Activated CD4-positive, alpha-beta T cell treated with anti-CD3 and anti-CD28 coated beads, Interleukin-2, Interleukin-6, amounts not matched to agents 100 ng/mL and 50 ng/mL, durations not matched to agents 16 hours and 8 hours (primary cell): ENCODE measurements at regions not wholly inside any gene's neighbourhood (a gene's known extent, or its start where the extent isn't known, plus 50 kb on each side); places are given as distances from the start of the nearest gene placed in this dataset.

Source experiments
- DNase-seq: peaks from one replicate; pipeline ENCODE4 v3.0.0-alpha.2; 2020

DNA sequence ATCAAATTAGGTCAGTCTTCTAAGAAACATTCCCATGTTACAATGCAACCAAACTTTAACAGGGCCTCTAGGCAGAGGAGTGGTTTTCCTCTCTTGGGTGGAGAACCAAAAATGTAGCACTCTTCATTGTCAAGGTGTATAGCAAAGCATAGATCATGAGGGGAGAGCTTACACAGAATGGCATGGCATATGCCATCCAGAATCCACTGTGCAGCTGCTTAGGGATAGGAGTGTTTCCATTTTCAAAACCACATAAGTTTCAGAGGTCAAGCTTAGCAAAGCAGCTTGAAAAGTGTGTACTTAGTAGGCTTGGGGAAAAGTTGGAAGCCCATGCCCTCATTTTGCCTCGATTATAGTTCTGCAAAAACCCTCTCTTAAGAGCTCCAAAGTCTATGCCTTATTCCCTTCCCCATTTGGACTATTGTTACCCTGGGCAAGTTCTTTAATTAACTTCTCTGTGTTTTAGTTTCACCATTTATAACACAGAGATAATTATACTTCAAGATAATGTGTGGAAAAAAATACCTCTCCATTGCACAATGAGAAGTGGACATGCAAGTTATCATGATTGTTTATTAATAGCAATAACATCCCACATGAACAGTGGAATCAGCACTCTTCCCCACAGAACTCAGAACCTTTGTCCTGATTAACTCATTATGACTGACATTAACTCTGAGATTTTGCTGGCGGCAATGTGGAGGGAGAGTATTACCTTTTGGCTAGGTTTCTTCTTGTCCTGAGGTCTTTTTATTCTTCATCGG lies 398.9 kb upstream of the WWC1 start:
- no peak for DNase-seq

DNA sequence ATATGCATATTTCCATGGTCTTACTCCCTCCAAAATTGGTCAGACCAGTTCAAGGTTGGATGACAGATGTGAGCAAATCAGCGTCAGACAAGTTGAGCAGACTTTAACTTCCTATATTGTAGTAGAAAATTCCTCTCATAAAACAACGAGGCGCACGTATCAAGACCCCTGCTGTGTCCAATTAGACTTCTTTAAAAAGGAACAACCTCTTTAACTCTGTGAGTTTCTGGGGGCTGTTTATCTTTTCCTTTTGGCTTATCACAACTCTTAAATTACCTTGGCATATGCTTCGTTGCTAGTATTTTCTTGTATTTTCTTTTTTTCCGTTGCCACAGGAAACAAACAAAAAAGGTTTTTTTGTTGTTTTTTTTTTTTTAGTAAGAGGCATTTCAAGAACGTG lies 398.2 kb upstream of the WWC1 start:
- no peak for DNase-seq

- DNase-seq: no peak
These were observed 396.6 kb upstream of the WWC1 start for GRCh38 chr5:167894631-167895472.

- DNase-seq: no peak
These were observed 395.4 kb upstream of the WWC1 start for GRCh38 chr5:167895899-167896659.

DNA sequence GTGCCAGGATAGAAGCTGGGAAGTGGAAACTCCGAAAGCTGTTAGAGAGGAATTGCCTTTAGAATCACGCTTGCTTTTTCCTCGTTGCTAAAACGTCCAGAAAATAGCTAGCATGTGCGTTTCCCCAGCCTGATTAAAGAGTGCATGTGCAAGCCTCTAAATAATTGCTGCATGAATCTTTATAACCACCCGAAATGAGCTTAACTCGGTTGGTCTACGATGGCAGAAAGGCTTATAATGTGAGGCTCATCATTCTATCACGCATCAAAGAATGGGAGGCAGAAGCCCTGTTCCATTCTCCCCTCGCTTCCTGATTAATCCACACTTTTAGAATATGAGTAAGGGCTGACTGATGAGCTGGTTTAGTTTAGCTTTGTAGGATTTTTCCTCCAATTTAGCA lies 394.6 kb upstream of the WWC1 start:
- no peak for DNase-seq

DNA sequence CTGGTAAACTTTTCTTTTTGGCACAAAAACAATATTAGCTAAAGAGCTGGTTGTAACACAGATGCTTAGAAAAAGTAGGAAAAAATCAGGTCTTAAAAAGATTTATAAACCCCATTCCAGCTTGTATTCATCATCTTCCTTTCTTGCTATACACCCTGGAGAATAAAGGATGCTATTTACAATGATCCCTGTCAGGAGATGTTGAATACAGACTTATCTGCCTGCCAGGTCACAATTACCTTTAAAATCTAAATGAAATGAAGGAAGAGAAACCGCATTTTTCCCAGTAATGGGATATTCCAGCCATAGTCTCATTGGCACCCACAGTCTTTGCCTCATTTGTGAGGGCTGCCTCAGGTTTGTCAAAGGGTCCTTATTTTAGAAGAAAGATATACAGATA lies 394.1 kb upstream of the WWC1 start:
- DNase-seq: no peak

DNA sequence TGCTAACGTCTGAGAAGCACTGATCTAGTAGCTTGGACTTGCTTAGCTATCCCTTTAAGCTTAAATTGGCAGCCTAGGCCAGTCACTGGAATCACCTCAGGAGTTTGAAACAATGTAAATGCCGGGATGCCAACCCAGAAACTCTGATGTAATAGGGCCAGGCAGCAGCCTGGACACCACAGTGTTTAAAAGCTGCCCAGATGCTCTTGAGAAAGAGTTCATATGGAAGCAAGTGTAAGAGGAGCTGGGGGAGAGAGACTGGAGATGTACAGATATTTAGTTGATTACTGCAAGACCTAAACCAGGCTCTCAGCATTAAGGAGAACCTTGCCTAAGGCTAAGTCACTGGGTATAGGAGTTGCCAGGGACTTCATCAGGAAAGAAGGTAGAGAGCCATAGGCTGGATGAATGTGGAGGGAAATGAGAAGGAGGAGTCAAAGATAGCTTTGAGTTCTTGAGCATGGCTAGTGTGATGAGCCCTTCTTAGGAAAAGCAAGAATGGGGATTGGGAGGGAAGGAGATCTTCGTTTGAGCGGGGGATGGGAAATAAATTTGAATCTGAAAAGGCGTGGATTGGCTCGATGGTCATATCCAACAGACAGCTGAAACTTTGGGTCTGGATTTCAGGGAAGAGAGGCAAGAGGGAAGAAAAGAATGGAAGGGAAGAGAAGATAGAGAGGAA lies 392.9 kb upstream of the WWC1 start:
- no peak for DNase-seq

GRCh38 chr5:167899490-167900070 lies 391.9 kb upstream of the WWC1 start:
- no peak for DNase-seq

- DNase-seq: no peak
These were observed 391.0 kb upstream of the WWC1 start for GRCh38 chr5:167900340-167900935.

DNA sequence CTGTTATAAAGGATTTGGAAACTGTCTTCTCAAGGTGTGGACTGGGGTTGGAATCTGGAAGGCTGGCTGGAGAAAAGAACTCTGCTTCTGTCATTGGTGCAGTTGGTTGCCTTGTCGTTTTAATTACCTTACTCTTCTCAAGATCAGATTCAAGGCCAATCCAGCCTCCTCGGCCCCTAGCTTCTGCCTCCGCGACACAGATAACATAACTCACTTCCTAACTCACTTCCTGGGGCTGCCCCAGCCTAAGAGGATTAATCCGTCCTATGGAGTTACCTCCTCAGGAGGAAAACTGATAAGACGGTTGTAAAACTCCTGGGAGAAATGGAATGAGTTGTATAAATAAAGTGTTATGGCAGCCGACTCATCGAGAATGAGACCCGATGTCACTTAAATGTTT lies 389.1 kb upstream of the WWC1 start:
- DNase-seq: no peak

DNA sequence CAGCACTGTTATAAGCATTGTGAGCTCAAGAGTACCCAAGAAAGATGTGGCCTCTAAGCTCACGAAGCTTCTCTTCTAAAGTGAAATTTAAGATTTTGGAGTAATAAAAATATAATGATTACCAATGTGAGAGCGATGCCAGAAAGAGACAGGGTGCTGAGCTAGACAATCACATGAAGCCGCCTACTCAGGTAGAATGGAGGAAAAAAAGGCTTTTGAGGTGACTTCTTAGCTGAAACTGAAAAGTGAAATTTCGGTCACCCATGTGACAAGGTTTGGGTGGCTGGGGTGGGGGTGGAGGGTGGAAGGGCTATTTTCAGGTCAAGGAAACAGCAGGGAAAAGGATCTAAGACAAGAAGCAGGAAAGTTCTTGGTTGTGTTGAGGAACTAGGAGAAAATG lies 388.2 kb upstream of the WWC1 start:
- no peak for DNase-seq

GRCh38 chr5:167903659-167904058 lies 387.8 kb upstream of the WWC1 start:
- DNase-seq: no peak

GRCh38 chr5:167905919-167906853 lies 385.3 kb upstream of the WWC1 start:
- DNase-seq: no peak

- no peak for DNase-seq
These were observed 382.8 kb upstream of the WWC1 start for GRCh38 chr5:167908606-167909005.

GRCh38 chr5:167912941-167913665 lies 378.3 kb upstream of the WWC1 start:
- no peak for DNase-seq

- DNase-seq: no peak
These were observed 376.2 kb upstream of the WWC1 start for GRCh38 chr5:167915237-167915636.

DNA sequence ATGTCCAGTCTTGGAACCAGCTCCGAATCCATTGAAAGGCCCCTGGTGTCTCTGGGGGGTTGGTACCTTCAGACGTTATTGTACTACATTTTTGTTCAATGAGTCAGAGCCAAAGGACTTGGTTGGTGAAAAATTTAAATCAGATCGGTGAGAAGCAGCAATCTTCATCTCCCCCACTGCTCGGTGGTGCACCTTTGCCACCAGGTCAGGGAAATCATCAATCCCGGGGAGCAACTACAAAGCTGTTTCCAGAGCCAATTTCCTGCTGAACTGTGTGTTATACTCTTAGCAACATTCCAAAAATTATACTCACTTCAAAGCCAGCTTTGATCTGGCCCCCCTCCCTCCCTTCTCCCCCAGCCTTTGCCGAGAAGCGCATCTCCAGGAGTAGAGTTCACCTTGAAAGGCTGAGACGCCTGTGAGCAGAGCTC lies 375.2 kb upstream of the WWC1 start:
- no peak for DNase-seq

DNA sequence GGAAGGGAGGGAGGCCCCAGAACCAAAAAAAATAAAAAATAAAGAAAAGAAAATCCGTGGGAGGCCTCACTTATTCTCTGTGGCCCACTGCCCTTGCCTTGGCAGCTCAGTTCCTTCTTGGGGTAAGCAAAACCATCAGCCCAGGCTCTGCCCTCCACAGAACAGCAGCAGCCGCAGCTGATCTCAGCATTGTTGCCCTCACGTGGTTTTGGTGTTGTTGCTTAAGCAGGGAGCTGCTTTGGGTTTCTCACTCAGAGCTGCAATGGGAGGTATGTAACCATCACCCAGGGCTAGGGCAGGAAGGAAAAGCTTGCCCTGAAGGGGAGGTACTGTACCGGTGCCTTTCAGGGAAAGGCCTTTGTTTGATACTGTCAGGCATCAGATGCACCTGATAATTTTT lies 374.7 kb upstream of the WWC1 start:
- DNase-seq: no peak

- DNase-seq: no peak
These were observed 373.1 kb upstream of the WWC1 start for GRCh38 chr5:167918184-167918812.
